GM12878 (cell line): ENCODE measurements at regions not wholly inside any gene's neighbourhood (a gene's known extent, or its start where the extent isn't known, plus 50 kb on each side); places are given as distances from the start of the nearest gene placed in this dataset.

Experiments used
- CTCF ChIP-seq, 3 experiments: IDR thresholded peaks in 2 of 3; conservative IDR thresholded peaks in 1 of 3; 2 replicates each; pipeline ENCODE4 v1.5.1; 2011; ENCODE audit warnings: low read depth in 3 of 3, low read length in 3 of 3, mild to moderate bottlenecking in 3 of 3, control low read depth in 2 of 3, moderate library complexity in 2 of 3, inconsistent platforms in 1 of 3, mixed read lengths in 1 of 3; ENCODE audit not compliant: control insufficient read depth in 2 of 3, insufficient read depth in 1 of 3; ENCODE audit errors: extremely low read depth in 1 of 3
- EP300 ChIP-seq, 2 experiments: fragments of 150-350 bp in 1 of 2; IDR thresholded peaks; 2 replicates each; pipeline ENCODE4 v1.6.1; 2011 to 2012; ENCODE audit warnings: low read depth in 2 of 2, low read length in 2 of 2, borderline replicate concordance in 1 of 2, improper control_type of control experiment in 1 of 2, inconsistent platforms in 1 of 2; ENCODE audit not compliant: control insufficient read depth in 1 of 2
- PKNOX1 ChIP-seq: fragments of 450-650 bp; IDR thresholded peaks from 2 replicates; pipeline ENCODE4 v1.6.1; 2016; ENCODE audit warnings: mild to moderate bottlenecking
- SMAD1 ChIP-seq: fragments of 450-650 bp; IDR thresholded peaks from 2 replicates; pipeline ENCODE4 v1.6.1; 2018; ENCODE audit warnings: mild to moderate bottlenecking, low read depth; ENCODE audit not compliant: partially characterized antibody

- TF ChIP-seq CTCF (IDR thresholded peaks at IDR 0.05 in 2 of 3, conservative IDR thresholded peaks at IDR 0.05 in 1 of 3; ENCODE audit: control insufficient read depth in 2 of 3, extremely low read depth in 1 of 3, insufficient read depth in 1 of 3, low read depth in 3 of 3, low read length in 3 of 3), result no peak
- TF ChIP-seq EP300 (IDR thresholded peaks at IDR 0.05; ENCODE audit: borderline replicate concordance in 1 of 2, control insufficient read depth in 1 of 2, low read depth in 2 of 2, low read length in 2 of 2), result no peak
- TF ChIP-seq SMAD1, result no peak
- no peak for TF ChIP-seq PKNOX1
These were observed 55.0 kb upstream of the ARID5B start for GRCh38 chr10:61846370-61847031.
